GM23338 (cell line): ENCODE measurements at regions not wholly inside any gene's neighbourhood (a gene's known extent, or its start where the extent isn't known, plus 50 kb on each side); places are given as distances from the start of the nearest gene placed in this dataset.

Source experiments
- CREB1 ChIP-seq: fragments of 250-450 bp; sonication (Bioruptor Pico); IDR thresholded peaks from 2 replicates; pipeline ENCODE4 v1.5.0; 2020; ENCODE audit warnings: low read depth, mild to moderate bottlenecking, moderate library complexity
- ETS1 ChIP-seq: IDR thresholded peaks from 2 replicates; pipeline ENCODE4 v1.6.1; 2016; ENCODE audit warnings: antibody characterized with exemption
- EZH2 ChIP-seq: fragments of 200-600 bp; sonication (generic); IDR thresholded peaks from one replicate; pipeline ENCODE4 v1.8.0; 2017; ENCODE audit warnings: antibody characterized with exemption, mild to moderate bottlenecking, low read depth; ENCODE audit not compliant: unreplicated experiment
- EZH2phosphoT487 ChIP-seq: fragments of 200-600 bp; sonication (generic); IDR thresholded peaks from one replicate; pipeline ENCODE4 v1.8.1; 2018; ENCODE audit warnings: antibody characterized with exemption; ENCODE audit not compliant: unreplicated experiment
- JUNB ChIP-seq: IDR thresholded peaks from one replicate; pipeline ENCODE4 v1.6.1; 2016; ENCODE audit warnings: antibody characterized with exemption; ENCODE audit not compliant: unreplicated experiment
- NANOG ChIP-seq: IDR thresholded peaks from 2 replicates; pipeline ENCODE4 v1.6.1; 2016; ENCODE audit warnings: antibody characterized with exemption, borderline replicate concordance
- POLR2AphosphoS5 ChIP-seq: IDR thresholded peaks from 2 replicates; pipeline ENCODE4 v1.6.1; 2016; ENCODE audit warnings: antibody characterized with exemption, low read depth
- REST ChIP-seq: IDR thresholded peaks from one replicate; pipeline ENCODE4 v1.6.1; 2018; ENCODE audit warnings: antibody characterized with exemption; ENCODE audit not compliant: unreplicated experiment
- STAT1 ChIP-seq: IDR thresholded peaks from one replicate; pipeline ENCODE4 v1.6.1; 2016; ENCODE audit warnings: antibody characterized with exemption; ENCODE audit not compliant: unreplicated experiment
- ZNF114 ChIP-seq: fragments of 250-450 bp; sonication (Bioruptor Pico); IDR thresholded peaks from 2 replicates; pipeline ENCODE4 v1.5.0; 2020; ENCODE audit warnings: mild to moderate bottlenecking, moderate library complexity
- ZNF331 ChIP-seq: fragments of 250-450 bp; sonication (Bioruptor Pico); IDR thresholded peaks from 2 replicates; pipeline ENCODE4 v1.5.0; 2020; ENCODE audit warnings: low read depth, mild to moderate bottlenecking, moderate library complexity
- TF ChIP-seq, protein P1 (sequence below), 2 experiments: fragments of 200-600 bp in 1 of 2; sonication (generic) in 1 of 2; conservative IDR thresholded peaks; 2 replicates each; pipeline versions ENCODE4 v1.5.1 to v1.6.1; 2016 to 2017; ENCODE audit warnings: antibody characterized with exemption in 2 of 2, low read depth in 2 of 2, mild to moderate bottlenecking in 2 of 2, moderate library complexity in 1 of 2

- TF ChIP-seq, protein P1, sequence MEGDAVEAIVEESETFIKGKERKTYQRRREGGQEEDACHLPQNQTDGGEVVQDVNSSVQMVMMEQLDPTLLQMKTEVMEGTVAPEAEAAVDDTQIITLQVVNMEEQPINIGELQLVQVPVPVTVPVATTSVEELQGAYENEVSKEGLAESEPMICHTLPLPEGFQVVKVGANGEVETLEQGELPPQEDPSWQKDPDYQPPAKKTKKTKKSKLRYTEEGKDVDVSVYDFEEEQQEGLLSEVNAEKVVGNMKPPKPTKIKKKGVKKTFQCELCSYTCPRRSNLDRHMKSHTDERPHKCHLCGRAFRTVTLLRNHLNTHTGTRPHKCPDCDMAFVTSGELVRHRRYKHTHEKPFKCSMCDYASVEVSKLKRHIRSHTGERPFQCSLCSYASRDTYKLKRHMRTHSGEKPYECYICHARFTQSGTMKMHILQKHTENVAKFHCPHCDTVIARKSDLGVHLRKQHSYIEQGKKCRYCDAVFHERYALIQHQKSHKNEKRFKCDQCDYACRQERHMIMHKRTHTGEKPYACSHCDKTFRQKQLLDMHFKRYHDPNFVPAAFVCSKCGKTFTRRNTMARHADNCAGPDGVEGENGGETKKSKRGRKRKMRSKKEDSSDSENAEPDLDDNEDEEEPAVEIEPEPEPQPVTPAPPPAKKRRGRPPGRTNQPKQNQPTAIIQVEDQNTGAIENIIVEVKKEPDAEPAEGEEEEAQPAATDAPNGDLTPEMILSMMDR (conservative IDR thresholded peaks at IDR 0.05; ENCODE audit: low read depth in 2 of 2), result no peak
- TF ChIP-seq REST (no peak), STAT1 (no peak), NANOG (no peak), EZH2phosphoT487 (no peak), POLR2AphosphoS5 (no peak), CREB1 (no peak), EZH2 (no peak), ETS1 (no peak), JUNB (no peak), ZNF331 (CRISPR knock-in tag) (no peak), ZNF114 (CRISPR knock-in tag) (no peak)
Observed at GRCh38 chr2:195552581-195552980, 104.4 kb upstream of the SLC39A10 start.
